GM18499 (cell line): ENCODE measurements at regions not wholly inside any gene's neighbourhood (a gene's known extent, or its start where the extent isn't known, plus 50 kb on each side); places are given as distances from the start of the nearest gene placed in this dataset.
A peak's percentile ranks its signal among the peaks of the same experiment; 100 is the strongest.
"Not testable (repeated sequence)": the region's sequence is repeated elsewhere in the genome, so short reads cannot be mapped to it uniquely, and the experiment has no call there.

Source experiments
- ATAC-seq: cut with Tn5 transposase; IDR thresholded peaks from one replicate; pipeline ENCODE4 v1.9.1; 2021; ENCODE audit warnings: moderate number of reproducible peaks; ENCODE audit not compliant: insufficient read depth, unreplicated experiment

DNA sequence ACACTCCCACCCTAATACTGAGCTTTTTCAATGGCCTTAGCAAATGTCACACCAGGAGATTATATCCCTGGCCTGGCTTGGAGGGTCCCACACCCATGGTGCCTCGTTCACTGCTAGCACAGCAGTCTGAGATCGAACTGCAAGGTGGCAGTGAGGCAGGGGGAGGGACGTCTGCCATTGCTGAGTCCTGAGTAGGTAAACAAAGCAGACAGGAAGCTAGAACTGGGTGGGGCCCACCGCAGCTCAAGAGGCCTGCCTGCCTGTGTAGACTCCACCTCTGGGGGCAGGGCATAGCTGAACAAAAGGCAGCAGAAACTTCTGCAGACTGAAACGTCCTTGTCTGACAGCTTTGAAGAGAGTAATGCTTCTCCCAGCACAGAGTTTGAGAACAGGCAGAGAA lies 338.9 kb upstream of the MBL2 start:
- no peak for ATAC-seq

DNA sequence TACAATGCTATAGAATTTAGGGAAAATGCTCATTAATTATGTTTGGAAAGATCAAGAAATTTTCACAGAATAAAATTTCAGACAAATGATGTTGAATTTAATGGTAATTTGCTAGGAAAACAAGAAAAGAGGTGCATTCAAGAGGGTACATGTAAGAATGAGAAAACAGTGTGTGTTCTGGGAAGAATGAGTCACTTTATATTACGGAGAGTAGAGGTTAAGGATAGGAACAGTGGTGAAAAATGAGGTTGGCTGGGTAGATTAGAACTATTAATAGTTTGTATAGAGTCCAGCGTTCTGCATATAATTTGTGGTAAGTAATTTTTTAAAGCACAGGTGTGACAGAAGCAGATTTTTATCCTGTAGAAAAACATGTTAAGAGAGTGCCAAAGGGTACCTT lies 336.7 kb upstream of the MBL2 start:
- no peak for ATAC-seq

DNA sequence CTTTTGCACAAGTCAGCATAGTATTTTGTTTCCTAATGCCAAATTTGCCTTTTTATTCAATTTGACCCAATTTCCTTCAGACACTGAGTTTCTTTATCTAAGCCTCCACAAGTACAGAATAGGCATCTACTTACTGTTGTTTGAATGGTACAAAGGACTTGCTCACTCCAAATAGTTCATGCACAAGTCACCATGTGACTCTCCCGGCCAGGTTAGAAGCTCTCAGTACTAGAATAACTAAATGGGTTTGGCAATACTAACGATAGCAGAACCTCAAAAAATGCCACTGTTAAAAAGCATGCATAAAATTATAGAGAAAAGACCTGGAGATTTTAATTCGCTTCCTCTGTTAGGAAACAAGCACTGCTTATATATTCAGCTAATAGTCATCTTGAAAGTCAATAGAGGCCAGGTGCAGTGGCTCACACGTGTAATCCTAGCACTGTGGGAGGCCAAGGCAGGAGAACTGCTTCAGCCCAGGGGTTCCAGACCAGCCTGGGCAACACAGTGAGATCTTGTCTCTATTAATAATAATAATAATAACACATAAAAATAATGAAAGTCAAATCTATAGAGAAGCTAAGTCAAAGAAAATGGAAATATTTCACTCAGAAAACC lies 335.8 kb upstream of the MBL2 start:
- no peak for ATAC-seq

DNA sequence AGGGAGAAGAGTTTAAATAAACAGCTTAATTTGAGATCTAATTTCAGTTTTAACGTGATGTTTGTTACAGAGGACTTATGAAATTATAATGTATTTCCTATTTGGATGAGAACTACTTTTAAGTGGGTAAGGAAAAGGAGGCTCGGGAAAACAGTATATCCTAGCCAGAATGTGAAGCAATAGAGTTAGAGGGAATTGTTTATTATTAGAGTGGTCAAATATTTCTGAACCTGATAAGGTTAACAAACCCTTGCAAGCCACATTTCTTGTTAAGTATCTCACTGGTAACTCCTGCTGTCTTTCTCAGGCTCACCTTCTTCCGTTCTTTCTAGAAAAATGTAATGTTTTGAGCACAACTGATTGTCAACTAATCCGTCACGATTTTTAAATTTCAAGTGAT lies 335.1 kb upstream of the MBL2 start:
- no peak for ATAC-seq

DNA sequence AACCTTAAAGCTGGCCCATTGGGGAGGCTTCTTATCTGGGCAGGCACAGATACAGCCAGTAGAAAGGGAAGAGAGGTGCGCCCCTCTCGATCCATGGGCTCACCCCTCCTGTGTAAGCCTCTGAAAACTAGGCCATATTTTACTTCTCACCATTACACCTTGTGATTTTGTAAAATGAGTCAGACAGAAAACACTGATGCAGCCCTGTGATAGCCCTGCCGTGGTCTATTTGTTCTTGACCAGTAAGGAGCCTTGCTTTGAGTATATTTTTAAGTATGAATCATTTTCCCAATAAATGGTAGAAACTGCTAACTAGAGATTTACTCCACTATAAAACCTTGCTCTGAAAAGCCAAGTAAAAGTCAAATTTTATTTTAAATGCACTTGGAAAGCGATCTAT lies 329.8 kb upstream of the MBL2 start:
- ATAC-seq, result no peak

DNA sequence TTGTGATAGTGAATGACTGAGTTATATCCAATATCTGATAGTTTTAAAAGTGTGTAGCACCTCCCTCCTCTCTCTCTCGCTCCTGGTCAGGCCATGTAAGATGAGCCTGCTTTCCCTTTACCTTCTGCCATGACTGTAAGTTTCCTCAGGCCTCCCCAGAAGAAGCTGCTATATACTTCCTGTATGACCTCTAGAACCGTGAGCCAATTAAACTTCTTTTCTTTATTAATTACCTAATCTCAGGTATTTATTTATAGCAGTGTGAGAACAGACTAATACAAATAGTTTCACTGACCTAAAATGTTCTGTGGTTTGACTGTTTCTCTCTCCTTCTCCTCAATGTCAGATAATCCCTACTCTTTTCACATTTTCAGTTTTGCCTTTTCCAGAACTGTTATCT lies 321.3 kb upstream of the MBL2 start:
- ATAC-seq, result no peak

DNA sequence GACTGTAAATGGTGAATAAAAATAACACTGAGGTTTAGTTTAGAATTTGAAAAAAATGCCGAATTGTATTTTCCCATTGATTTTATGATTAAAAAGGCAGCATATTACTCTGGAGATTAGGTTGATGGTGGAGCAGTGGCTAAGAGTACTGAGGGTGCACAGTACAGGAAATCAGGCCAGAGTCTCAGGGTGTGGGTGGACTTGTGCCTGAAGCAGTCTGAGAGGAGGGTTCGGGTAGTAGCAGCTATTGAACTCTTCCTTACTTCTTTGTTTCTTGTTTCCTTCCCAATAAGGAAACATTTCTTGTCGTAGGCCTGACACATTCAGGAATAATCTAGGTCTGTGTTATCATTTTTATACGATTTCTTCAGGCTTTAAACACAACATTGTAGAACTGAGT lies 319.0 kb upstream of the MBL2 start:
- ATAC-seq, result no peak

DNA sequence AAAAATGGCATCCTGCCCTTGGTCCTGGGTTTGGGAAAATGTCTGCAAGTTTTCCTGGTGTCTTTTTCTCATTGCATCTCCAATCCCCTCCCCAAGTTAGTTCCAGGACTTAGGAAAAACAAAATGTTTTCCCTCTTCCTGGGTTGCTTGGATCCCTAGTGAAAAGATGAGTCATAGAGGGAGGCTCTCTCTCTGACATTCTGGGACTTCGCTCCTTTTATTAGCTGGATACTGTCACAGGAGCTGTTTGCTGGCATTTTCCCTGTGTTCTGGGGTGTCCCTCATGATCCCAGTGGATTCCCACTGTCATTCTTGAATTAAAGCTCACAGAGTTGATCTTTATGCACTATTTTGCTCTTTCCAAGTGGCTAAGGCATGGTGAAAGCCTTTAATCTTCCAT lies 316.4 kb upstream of the MBL2 start:
- no peak for ATAC-seq

DNA sequence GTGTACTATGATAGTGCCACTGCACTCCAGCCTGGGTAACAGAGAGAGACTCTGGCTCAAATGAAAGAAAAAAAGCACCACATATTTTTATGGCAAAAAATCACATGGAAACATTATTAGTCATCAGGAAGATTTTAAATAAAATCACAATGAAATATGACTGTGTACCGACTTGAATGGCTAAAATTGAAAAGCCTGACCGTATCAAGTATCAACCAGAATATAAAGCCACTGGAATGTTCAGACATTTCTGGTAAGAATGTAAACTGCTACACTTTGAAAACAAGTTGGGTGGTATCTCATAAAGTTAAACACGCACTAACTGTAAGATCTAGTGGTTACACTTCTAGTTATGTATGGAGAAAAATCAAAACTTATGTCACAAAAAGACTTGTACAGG lies 306.7 kb upstream of the MBL2 start:
- no peak for ATAC-seq

DNA sequence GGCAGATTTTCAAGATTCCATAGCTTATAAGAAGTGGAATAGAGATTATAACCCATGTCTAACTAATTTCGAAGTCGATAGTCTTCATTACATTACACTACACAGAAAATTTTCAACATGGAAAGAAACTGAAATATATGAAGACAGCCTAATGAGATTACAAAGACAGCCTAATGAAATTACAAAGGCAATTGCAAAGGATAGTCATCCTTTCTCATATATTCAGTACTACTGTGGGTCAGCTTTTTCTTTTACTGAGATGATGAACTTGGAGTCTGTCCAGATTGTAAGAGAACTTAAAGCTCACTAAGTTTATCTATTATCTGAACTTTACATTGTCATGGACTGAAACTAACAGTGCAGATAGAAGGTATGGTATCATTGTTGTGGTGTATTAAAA lies 304.4 kb upstream of the MBL2 start:
- no peak for ATAC-seq

DNA sequence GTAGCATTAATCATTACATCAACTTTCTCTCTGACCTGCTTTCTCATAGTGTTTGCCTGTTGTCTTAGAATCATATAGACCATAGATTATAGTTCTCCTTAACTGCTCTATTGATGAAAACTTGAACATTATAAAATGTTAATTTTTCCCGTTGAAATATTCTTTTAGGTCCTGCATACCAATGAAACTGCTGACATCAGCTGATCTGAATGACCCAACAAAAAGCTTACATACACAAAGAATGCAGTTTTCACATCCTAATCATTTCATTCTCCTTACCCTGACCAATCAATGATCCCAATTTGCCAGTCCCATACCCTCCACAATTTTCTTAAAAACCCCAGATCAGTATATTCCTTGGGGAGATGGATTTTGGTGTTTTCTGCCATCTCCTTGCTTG lies 302.9 kb upstream of the MBL2 start:
- no peak for ATAC-seq

DNA sequence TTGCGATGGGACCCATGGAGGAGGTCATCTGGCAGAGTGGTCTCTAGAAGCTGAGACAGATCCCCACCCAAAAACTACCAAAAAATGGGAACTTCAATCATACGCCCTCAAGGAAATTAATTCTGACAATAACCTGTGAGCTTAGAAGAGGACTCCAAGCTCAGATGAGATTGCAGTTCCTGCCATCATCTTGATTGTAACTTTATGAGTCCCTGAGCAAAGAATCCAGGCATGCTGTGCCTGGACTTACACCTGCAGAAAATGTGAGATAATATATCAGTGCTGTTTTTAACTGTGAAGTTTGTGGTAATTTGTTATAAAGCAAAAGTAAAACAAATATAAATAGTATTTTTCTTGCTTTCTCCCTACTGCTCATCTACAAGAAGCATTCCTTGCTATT lies 299.6 kb upstream of the MBL2 start:
- no peak for ATAC-seq

DNA sequence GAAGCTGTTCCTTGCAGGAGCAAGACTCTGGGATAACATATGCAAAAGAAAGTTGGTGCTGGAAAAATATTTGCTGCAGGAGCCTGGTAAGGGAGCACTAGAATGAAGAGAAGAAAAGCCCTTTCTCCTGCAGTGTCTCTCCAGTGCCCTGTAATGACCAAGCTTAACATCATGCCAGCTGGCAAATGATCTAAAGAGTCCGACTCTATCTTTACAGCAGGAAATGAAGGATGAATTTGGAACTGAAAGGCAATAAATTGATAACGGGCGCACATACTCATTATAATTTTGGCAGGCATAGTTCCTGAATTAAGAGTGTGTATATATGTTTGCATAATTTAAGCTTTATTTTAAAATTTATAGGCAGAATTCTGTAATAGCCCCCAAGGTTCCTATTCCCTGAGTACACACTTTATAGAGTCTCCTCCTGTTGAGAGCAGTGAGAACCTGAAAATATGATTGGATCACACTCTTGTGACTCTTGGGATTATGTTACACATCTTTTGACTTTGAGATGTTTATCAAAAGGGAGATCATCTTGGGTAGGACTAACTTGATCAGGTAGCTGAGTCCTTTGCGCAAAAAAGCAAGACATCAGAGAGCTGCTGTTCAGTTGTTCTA lies 299.0 kb upstream of the MBL2 start:
- no peak for ATAC-seq

DNA sequence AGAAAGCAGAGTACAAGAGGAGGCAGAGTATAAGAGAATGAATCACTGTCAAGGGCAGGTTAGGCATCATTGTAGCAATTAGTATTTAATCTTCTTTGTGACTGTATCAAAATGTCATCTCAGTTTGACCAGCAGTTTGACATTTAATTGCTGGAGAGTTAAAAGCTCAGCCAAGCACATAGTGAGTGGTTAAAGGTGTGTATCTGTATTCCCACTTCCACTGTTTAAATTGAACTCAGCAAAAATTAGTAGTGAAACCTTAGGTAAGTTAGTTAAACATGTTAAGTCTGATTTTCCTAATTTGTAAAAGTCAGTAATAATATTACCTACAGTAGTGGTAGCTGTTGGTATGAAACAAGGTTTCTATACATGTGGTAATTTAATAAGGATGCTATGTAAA lies 296.4 kb upstream of the MBL2 start:
- ATAC-seq, result no peak

DNA sequence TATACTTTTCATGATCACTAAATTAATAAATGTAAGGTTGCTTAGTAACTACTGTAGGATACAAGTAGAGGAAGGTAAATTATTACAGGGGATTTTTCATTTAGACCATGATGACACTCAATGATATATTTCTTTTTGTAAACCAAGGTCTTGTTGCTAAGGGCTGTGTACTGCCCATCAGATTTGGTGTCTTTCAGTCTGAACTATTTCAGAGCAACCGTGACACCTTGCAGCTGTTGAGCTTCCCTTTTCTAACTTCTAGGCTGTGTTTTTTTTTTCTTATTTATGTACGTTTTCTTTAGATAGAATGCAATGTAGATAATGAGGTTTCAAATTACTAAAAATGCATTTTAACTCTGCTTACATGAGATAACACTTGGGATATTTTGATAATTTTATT lies 292.0 kb upstream of the MBL2 start:
- no peak for ATAC-seq

DNA sequence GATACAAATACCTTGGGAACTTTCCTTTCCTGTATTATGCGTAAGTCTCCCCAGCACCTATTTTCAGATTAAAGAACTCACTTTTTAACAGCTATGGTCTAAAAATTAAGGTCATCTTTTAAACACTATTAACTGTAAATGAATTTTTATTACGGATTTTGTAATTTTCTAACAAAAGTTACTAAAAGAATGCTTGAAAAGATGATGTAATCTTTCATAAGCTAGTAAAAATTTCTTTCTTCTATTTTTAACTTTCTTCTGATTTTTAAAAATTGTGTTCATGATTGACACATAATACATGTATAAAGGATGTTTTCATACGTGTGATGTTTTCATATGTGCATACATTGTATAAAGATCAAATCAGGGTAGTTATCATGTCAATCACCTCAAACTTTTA lies 291.2 kb upstream of the MBL2 start:
- ATAC-seq, result no peak

DNA sequence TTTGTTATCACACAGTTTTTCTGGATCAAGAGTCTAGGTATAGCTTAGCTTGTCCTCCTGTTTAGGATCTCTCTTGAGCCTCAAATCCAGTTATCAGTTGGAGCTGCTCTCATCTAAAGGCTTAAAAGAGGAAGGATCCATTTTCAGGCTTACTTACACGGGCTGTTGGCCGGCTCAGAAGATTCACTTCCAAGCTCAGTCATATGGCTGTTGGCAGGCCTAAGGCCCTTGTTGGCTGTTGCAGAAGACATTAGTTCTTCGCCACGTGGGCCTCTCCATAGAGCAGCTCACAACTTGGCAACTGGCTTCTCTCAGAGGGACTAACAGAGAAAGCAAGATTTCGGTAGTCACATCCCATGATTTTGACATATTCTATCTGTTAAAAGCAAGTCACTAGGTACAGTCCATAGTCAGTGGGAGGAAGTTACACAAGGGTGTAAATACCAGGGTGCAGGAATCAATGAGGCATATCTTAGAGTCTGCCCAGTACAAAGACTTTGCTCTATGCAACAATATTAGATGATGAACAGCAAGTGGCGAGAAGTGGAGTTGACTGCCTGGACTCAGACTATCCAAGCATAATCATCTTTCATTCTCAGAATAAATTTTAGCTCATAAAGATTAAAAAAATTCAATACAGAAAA lies 280.1 kb upstream of the MBL2 start:
- ATAC-seq, result no peak

DNA sequence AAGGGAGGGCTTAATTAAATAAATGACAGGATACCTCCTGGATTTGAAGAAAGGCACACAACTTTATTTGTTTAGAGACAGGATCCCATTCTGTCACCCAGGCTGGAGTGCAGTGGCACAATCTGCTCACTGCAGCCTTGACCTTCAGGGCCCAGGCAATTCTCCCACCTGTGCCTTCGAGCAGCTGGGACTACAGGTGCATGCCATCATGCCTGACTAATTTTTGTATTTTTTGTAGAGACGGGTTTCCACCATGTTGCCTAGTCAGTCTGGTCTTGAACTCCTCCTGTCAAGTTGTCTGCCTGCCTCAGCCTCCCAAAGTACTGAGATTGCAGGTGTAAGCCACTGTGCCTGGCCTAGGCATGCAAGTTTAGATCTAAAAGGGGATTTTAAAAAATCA lies 272.7 kb upstream of the MBL2 start:
- ATAC-seq, result no peak

DNA sequence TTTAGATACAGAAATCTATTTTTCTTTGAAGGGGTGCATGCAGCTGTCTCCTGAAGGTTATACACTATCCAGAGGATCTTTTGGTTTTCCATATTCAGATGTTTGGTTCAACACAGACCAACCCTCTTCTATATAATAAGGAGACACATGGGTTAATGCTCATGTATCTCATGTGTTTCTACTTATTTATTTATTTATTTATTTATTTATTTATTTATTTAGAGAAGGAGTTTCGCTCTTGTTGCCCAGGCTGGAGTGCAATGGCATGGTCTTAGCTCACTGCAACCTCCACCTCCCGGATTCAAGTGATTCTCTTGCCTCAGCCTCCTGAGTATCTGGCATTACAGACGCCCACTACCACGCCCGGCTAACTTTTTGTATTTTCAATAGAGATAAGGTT lies 263.2 kb upstream of the MBL2 start:
- ATAC-seq, result not testable (repeated sequence)

DNA sequence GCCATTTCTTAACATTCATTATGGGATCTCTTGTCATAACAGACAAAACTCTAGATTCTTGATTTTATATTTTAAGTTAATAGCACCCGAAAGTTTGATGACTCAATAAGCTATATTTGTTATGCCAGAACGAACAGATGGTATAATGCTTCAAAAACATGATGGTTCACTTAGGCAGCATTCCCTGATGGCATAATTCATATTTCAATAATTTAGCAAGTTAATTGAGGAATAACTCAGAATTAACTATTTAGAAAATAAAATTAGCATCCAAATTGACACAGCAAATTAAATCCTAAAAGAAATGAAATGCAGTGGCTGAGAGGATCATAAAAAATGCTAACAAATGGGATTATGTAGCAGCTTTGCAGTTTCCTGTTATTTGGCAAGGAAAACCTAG lies 260.8 kb upstream of the MBL2 start:
- ATAC-seq, result no peak

DNA sequence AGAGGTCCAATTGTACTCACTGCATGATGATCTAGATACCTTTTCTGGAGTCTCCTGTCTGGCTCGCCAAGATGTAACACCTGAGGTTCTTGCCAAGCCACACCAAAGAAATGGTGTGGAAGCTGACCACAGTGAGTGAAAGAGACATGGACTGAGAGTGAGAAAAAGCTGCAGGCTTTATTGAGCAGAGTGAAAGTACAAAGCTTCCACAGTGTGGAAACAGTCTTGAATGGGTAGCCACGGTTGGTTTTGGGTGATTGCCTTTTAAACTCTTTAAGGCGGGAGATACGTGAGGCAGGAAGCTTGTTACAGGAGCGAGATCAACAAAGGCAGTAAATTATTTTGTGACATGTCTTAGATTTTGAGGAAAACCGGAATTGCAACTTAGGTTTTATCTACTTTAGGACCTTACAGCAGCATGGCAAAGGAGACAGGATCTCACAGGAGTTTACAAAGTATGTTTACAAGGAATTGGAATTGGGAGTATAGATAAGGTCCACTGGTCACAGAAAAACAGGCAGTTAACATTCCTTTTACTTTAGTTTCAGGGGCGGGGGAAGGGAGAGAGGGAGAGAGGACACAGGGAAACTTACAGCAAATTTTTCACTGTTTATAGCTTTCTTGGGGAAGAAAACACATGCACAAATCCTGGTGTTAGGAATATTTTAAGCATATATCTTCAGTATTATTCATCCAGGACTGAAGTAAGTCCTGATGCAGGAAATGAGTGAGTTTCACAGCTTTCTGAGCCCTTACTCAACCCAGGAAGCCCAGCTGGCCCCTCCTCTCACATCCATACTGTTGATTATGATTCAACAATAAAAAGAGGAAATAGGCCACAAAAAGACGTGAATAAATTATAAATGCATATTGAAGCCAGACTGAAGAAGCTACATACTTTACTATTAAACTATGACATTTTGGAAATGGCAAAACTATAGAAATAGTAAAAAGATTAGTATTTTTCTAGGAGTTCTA lies 257.6 kb upstream of the MBL2 start:
- peak; percentile 47 for ATAC-seq
